ENCODE measurements at regions not wholly inside any gene's neighbourhood (a gene's known extent, or its start where the extent isn't known, plus 50 kb on each side); places are given as distances from the start of the nearest gene placed in this dataset.

DNA sequence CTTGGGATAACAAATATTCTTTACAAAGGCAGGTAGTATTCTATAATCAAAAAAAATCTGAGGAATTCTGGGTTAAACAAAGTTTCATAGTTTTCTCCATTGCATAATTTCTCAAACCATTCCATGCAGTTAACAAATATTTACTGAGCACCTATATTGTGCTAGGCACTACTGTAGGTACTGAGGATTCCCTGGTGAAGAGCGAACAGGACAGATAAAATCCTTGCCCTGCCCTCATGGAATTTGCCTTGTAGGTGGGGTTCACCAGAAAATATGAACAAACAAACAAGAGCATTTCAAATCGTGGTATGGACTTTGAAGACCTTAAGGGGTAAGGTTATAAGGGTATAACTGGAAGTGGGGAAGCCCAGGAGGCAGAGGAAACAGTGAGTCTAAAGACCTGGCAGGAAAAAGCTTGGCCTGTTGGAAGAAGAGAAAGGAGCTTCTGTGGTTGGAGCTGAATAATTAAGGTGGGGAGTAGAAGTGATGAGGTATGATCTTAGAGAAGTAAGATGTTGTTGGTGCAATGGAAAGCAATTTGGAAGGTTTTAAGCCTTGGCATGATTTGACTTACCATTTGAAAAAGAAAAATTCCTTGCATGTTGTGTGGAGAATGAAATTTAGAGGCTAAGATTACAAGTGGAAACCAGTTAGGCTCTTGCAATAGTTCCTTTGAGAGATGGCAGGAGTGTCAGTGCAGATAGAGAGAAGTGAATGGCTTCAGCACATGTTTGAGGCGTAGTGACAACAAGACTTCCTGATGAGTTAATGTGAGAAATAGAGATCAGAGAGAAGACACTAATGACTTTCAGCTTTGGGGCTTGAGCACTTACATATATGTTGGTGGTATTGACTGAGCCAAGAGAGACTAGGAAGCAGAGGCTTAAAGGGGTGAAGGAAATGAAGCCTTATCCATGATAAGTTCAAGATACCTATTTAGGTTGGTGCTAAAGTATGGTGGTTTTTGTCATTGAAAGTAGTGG, 55.7 kb upstream of the PICALM start:
- in situ Hi-C loops (cut with MboI; ENCODE audit: low pct_ligation_motif_present in 1 of 4, low pct_unique_long_range_greater_than_20kb in 1 of 4, low sequenced_read_pairs in 3 of 4) (no loop called here), intact Hi-C loops (cut with DNase I; ENCODE audit: low total_unique reads) (no loop called here)
- 67 to 75% methylated on average over 3 of the region's 3 CpGs for WGBS, 2 donors (ENCODE audit: low coverage in 1 of 2)

DNA sequence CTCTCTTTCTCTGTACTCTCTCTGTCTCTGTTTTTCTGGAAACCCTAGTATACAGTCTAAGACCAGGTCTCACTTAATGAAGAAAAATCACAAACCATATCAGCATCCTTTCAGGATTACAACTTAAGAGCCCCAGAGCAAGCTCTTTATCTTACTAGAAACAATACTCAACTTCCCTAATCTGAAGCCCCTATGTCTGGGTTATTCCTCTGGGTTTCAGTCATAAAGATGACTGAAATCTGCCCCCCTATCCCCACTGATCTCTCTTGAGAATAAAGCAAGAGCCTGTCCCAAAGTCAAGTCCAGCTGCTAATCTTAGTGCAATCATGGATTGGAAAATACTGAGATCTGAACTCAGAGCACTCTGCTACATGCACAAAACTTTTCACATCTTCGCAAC, 53.9 kb upstream of the PICALM start:
- in situ Hi-C loops (cut with MboI; ENCODE audit: low pct_ligation_motif_present in 1 of 4, low pct_unique_long_range_greater_than_20kb in 1 of 4, low sequenced_read_pairs in 3 of 4) = no loop called here
- H3K27me3 ChIP-seq = peaks cover 6% of the 10 kb centered on the region
- no peaks in the 10 kb centered on the region for H3K36me3 ChIP-seq
- DNase-seq = no peak
- no peaks in the 10 kb centered on the region for H3K9me3 ChIP-seq
- H3K27ac ChIP-seq = no peak overlapping the region
- WGBS, 2 donors (ENCODE audit: low coverage in 1 of 2) = 94% methylated on average over 1 of the region's 1 CpG; no CpG with 5 or more reads in 1 of the 2 donors
- no peaks in the 10 kb centered on the region for H3K4me1 ChIP-seq
- H3K4me3 ChIP-seq = no peak overlapping the region
- intact Hi-C loops (cut with DNase I; ENCODE audit: low total_unique reads) = no loop called here
- TF ChIP-seq POLR2A (IDR thresholded peaks at IDR 0.05) = no peak
- TF ChIP-seq POLR2AphosphoS5 (IDR thresholded peaks at IDR 0.05) = no peak
- TF ChIP-seq, protein P1, sequence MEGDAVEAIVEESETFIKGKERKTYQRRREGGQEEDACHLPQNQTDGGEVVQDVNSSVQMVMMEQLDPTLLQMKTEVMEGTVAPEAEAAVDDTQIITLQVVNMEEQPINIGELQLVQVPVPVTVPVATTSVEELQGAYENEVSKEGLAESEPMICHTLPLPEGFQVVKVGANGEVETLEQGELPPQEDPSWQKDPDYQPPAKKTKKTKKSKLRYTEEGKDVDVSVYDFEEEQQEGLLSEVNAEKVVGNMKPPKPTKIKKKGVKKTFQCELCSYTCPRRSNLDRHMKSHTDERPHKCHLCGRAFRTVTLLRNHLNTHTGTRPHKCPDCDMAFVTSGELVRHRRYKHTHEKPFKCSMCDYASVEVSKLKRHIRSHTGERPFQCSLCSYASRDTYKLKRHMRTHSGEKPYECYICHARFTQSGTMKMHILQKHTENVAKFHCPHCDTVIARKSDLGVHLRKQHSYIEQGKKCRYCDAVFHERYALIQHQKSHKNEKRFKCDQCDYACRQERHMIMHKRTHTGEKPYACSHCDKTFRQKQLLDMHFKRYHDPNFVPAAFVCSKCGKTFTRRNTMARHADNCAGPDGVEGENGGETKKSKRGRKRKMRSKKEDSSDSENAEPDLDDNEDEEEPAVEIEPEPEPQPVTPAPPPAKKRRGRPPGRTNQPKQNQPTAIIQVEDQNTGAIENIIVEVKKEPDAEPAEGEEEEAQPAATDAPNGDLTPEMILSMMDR (IDR thresholded peaks at IDR 0.05) = no peak
- no peak for TF ChIP-seq EP300 (IDR thresholded peaks at IDR 0.05; ENCODE audit: low read depth)

More for the DNA sequence above, 55.7 kb upstream of the PICALM start:
- TF ChIP-seq POLR2A (IDR thresholded peaks at IDR 0.05) (no peak), EP300 (IDR thresholded peaks at IDR 0.05; ENCODE audit: low read depth) (no peak), POLR2AphosphoS5 (IDR thresholded peaks at IDR 0.05) (no peak)
- TF ChIP-seq, protein P1 (IDR thresholded peaks at IDR 0.05) = no peak
- Histone ChIP-seq H3K4me1 (peaks cover 0 to 3% (median 0%) of the 10 kb centered on the region in 4 donors), H3K9me3 (no peaks in the 10 kb centered on the region), H3K27ac (no peak overlapping the region), H3K27me3 (peaks cover 14% of the 10 kb centered on the region), H3K4me3 (no peak overlapping the region), H3K36me3 (no peaks in the 10 kb centered on the region)
- DNase-seq = no peak

DNA sequence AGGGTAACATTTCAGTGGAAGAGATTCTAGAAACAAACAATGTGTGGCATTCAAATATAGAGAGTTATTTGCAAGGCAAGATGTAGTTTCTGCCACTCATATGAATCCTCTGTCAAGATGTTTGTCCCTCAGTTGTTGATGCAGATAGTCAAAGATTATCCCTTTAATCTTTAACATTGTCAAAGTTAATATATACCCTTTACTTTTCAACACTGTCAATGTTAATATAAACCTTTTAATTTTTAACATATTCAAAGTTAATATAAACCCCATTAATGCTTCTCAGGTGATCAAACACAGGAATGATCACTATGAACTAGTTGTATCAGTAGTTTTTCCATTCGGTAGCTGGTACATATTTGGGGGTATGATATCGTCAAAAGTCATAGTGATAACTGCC, 51.9 kb upstream of the PICALM start:
- peaks cover 0 to 3% (median 2%) of the 10 kb centered on the region in 4 donors for H3K4me1 ChIP-seq
- H3K4me3 ChIP-seq = no peak overlapping the region
- intact Hi-C loops (cut with DNase I; ENCODE audit: low total_unique reads) (no loop called here), in situ Hi-C loops (cut with MboI; ENCODE audit: low pct_ligation_motif_present in 1 of 4, low pct_unique_long_range_greater_than_20kb in 1 of 4, low sequenced_read_pairs in 3 of 4) (no loop called here)
- WGBS, 2 donors (ENCODE audit: low coverage in 1 of 2) = 84 to 89% methylated on average over 2 of the region's 2 CpGs
- no peaks in the 10 kb centered on the region for H3K36me3 ChIP-seq
- H3K27me3 ChIP-seq = peaks cover 3% of the 10 kb centered on the region
- no peak for TF ChIP-seq POLR2AphosphoS5 (IDR thresholded peaks at IDR 0.05)
- H3K9me3 ChIP-seq = no peaks in the 10 kb centered on the region
- H3K27ac ChIP-seq = no peak overlapping the region
- no peak for DNase-seq

DNA sequence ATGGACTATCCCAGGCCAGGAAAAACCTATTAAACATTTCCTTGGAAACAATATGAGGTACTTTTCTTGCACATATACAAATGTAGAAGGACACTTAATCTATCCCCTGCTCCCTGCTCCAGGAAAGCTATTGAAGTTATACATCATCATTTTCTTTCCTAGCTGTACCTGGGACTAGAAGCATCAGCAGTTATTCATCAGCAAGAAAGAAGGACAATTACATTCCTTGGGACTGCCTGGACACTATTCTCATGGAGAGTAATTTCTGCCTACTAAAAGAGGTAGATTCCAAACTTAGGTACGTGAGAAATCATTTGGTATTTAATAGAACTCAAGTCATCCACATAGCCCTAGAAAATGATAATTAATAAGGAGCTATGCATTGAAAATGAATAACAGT, 51.0 kb upstream of the PICALM start:
- Histone ChIP-seq H3K36me3 (no peaks in the 10 kb centered on the region), H3K4me1 (peaks cover 0 to 3% (median 2%) of the 10 kb centered on the region in 4 donors), H3K4me3 (no peak overlapping the region), H3K27me3 (peaks cover 3% of the 10 kb centered on the region), H3K27ac (no peak overlapping the region), H3K9me3 (no peaks in the 10 kb centered on the region)
- TF ChIP-seq POLR2AphosphoS5 (IDR thresholded peaks at IDR 0.05) = no peak
- TF ChIP-seq, protein P1 (IDR thresholded peaks at IDR 0.05) = no peak
- no peak for TF ChIP-seq POLR2A (IDR thresholded peaks at IDR 0.05)
- TF ChIP-seq EP300 (IDR thresholded peaks at IDR 0.05; ENCODE audit: low read depth) = no peak
- WGBS, 2 donors (ENCODE audit: low coverage in 1 of 2) = 92 to 100% methylated on average over 1 of the region's 1 CpG
- in situ Hi-C loops (cut with MboI; ENCODE audit: low pct_ligation_motif_present in 1 of 4, low pct_unique_long_range_greater_than_20kb in 1 of 4, low sequenced_read_pairs in 3 of 4) (no loop called here), intact Hi-C loops (cut with DNase I; ENCODE audit: low total_unique reads) (no loop called here)
- DNase-seq = no peak

Measured in transverse colon (tissue), 4 donors.